NCI-H128 (cell line): ENCODE measurements at regions not wholly inside any gene's neighbourhood (a gene's known extent, or its start where the extent isn't known, plus 50 kb on each side); places are given as distances from the start of the nearest gene placed in this dataset.
"Not testable (repeated sequence)": the region's sequence is repeated elsewhere in the genome, so short reads cannot be mapped to it uniquely, and the experiment has no call there.

Experiments used
- DNase-seq: peaks from one replicate; lab custom pipeline; 2025; ENCODE audit not compliant: unreplicated experiment; lab: John Stamatoyannopoulos, UW

GRCh38 chr1:182229921-182230491 is 161.6 kb downstream of the GLUL start:
- DNase-seq = peak; percentile 88

DNA sequence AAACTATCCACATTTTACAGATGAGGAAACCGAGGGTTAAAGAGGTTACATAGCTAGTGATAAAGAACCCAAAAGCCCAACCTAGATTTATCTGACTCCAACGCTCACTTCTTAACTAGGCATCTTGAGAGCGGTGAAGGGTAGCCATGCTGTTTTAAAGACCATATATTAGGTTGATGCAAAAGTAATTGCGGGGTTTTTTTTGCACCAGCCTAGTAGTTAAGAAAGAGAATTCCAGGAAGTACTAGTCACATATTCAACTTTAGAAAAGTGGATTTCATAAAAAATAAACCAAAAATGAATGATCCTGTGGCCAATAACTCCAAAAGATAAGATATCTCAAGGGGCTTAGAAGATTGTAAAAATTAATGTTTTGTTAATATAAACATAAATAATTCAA is 162.1 kb downstream of the GLUL start:
- DNase-seq = no peak

- no peak for DNase-seq
Measured at GRCh38 chr1:182227864-182228547, 163.6 kb downstream of the GLUL start.

GRCh38 chr1:182226618-182227017 is 165.0 kb downstream of the GLUL start:
- no peak for DNase-seq

DNA sequence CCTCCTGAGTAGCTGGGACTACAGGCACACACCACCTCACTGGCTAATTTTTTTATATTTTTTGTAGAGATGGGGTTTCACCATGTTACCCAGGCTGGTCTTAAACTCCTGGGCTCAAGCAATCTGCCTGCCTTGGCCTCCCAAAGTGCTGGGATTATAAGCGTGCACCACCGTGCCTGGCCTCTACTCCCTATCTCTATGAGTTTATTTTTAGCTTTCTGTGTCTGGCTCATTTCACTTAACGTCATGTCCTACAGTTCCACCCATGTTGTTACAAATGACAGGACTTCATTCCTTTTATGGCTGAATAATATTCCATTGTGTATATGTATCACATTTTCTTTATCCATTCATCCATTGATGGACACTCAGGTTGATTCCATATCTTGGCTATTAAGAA is 164.2 kb upstream of the ZNF648 start:
- not testable (repeated sequence) for DNase-seq

DNA sequence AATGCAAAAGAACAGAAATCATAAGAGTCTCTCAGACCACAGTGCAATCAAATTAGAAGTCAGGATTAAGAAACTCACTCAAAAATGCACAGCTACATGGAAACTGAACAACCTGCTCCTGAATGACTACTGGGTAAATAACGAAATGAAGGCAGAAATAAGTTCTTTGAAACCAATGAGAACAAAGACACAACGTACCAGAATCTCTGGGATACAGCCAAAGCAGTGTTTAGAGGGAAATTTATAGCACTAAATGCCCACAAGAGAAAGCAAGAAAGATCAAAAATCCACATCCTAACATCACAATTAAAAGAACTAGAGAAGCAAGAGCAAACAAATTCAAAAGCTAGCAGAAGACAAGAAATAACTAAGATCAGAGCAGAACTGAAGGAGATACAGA is 160.5 kb upstream of the ZNF648 start:
- DNase-seq = not testable (repeated sequence)

- DNase-seq = not testable (repeated sequence)
Measured at GRCh38 chr1:182221367-182221766, 159.9 kb upstream of the ZNF648 start.

- DNase-seq = no peak
Measured at GRCh38 chr1:182217967-182218366, 156.5 kb upstream of the ZNF648 start.

- DNase-seq = no peak
Measured at GRCh38 chr1:182217071-182217470, 155.6 kb upstream of the ZNF648 start.

GRCh38 chr1:182215764-182216163 is 154.3 kb upstream of the ZNF648 start:
- DNase-seq = no peak

DNA sequence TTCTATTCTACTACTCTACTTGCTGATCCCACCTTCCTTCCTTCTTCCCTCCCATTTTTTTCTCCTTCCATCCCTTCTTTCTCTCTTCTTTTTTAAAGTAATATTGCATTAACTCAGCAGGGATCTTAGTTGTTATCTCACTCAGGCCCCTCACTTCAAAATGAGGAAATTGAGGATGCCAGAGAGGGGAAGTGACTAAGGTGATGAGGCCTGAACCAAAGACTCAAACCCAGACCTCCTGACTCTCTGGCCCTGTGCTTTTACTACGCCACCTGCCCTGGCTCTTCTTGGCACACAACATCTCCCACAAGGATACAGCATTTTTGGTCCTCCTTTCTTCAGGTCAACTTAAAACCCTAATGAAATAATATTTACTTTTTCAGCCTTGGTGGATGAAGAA is 151.7 kb upstream of the ZNF648 start:
- DNase-seq = no peak

DNA sequence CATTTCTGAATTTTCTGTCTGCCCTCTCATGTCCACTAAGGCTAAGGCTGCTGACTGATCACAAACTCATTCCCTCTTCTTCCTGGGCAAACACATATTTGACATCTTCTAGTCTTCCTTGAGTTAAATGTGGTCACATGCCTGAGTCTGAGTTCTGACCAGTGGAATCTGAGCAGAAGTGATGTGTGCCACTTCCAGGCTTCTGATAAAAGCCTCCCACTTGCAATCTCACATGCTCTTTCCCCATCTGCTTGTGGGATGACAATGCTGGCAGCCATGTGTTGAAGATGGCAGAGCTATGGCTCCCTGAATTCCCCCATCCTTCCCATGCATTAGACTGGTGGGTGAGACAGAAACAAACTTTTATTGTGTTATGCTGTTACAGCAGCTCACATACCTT is 149.9 kb upstream of the ZNF648 start:
- no peak for DNase-seq

- no peak for DNase-seq
Measured at GRCh38 chr1:182210417-182210816, 148.9 kb upstream of the ZNF648 start.

DNA sequence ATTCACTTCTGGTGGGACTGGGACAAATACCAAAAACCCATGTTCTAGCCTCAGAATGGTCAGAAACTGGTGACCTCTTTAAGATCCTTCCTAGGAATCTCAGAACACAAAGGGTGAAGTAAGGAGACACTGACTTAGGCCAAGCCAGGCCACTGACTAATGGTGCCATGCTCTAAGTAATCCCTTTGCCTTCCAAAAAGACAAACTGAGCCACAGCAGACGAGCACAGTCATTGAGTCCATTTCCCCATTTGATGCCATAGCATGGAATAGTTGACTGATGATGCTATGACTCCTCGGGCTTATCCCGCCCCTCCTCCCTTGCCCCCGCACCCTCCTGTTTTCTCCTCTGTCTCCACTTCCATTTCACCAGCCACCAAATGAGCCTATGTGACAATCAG is 145.8 kb upstream of the ZNF648 start:
- DNase-seq = no peak

GRCh38 chr1:182206626-182207239 is 145.2 kb upstream of the ZNF648 start:
- no peak for DNase-seq

GRCh38 chr1:182205351-182206022 is 144.0 kb upstream of the ZNF648 start:
- DNase-seq = no peak

DNA sequence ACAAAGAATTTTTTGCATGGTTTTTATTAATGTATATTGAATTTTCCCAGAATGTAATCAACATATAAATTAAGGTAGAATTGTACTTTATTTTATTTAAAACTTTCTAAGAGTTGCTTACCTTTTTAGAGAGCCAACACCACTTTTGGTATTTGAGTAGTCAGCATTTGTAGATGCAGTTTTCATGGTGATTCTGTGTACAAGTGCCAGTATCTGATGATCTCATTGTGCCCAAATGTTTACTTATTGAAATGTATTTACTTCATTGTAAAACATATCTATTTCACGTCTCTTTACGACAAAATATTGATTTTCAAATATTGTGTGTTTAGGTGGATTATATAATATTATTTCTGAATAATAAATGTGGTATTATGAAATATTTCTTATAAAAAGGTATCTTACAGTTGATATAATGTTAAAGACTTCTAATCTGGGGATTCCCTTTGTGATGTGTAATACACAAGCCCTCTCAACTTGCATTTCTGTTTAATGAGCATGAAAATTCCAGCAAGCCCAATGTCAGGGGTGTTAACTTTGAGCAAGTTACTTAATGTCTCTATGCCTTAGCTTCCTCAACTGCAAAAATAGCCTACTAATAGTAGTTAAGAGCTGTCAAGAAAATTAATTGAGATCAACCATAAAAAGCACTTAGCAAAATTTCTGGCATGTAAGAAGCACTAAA is 141.8 kb upstream of the ZNF648 start:
- DNase-seq = no peak

GRCh38 chr1:182201490-182201889 is 140.0 kb upstream of the ZNF648 start:
- DNase-seq = not testable (repeated sequence)

DNA sequence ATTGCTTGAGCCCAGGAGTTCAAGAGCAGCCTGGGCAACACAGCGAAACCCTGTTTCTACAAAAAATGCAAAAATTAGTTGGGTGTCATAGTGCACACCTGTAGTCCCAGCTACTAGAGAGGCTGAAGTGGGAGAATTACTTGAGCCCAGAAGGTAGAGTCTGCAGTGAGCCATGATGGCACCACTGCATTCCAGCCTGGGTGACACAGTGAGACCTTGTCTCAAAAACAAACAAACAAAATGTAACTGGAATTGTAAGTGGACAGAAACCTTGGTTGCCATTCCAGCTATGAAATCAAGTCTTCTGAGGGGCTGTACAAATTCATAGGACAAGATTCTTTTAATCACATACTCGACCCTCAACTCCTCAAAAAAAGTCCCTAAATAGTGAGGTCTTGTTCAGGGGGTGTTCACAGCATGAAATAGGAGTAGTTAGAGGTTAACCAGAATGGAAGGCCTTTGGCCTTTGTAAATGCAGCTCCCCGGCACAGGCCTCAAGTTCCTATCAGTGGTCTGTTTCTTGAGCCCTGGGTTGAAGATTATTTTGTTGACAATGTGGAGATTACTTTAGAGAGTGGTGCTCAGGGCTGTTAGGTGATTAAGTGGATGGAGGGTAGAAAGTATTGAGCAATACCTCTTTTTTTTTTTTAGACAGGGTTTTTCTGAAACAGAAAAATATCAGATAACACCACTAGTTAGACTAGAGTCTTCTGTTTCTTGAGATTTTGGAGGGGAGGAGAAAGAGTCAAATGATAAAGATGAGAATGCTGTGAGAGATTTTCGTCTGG is 138.7 kb upstream of the ZNF648 start:
- no peak for DNase-seq

DNA sequence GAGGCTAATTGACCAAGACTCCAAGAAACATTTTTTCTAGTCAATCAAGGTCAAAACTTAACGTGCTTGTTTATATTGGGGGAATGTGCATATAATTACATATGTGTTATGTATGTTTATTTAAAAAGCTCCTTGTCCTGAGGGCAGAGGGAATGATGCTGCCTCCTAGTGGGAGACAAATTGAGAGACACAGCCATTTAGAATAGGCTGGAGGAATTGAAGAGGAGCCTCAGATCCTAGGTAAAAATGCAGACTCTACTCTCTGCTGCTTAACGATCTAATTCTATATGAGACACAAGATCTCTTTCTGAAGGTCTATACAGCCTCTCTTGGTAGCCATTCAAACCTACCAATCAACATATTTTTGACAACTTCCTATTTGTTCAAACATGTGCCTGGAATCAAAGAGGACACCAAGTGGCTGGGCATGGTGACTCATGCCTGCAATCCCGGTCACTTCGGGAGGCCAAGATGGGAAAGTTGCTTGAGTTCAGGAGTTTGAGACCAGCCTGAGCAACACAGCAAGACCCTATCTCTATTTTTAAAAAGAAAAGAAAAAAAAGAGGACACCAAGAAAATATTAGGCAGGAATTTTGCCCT is 136.6 kb upstream of the ZNF648 start:
- DNase-seq = no peak
